Gastroesophageal sphincter (tissue), 4 donors: ENCODE measurements at regions not wholly inside any gene's neighbourhood (a gene's known extent, or its start where the extent isn't known, plus 50 kb on each side); places are given as distances from the start of the nearest gene placed in this dataset.

Experiments
- ATAC-seq: fragments of 150-250 bp; one replicate; pipeline ENCODE4 v1.9.1; 2016; ENCODE audit warnings: mild to moderate bottlenecking, moderate library complexity
- H3K27ac ChIP-seq, 4 donors: fragments of 200-600 bp; sonication (generic) in 3 of 4; 1 replicate in 3 of 4; 2 replicates in 1 of 4; pipeline ENCODE4 v1.5.1; 2016 to 2019
- H3K27me3 ChIP-seq: fragments of 200-600 bp; sonication (generic); one replicate; pipeline ENCODE4 v1.5.1; 2019
- H3K36me3 ChIP-seq, 2 donors: fragments of 200-600 bp; sonication (generic); one replicate each; pipeline ENCODE4 v1.5.1; 2019; ENCODE audit warnings: control low read depth in 1 of 2
- H3K4me1 ChIP-seq, 3 donors: fragments of 200-600 bp; sonication (generic); 1 replicate in 2 of 3; 2 replicates in 1 of 3; pipeline ENCODE4 v1.5.1; 2016 to 2019; ENCODE audit warnings: control low read depth in 2 of 3
- H3K4me3 ChIP-seq, 2 donors: fragments of 200-600 bp; sonication (generic); one replicate each; pipeline ENCODE4 v1.5.1; 2019; ENCODE audit warnings: mild to moderate bottlenecking in 1 of 2, moderate library complexity in 1 of 2
- H3K9me3 ChIP-seq, 3 donors: fragments of 200-600 bp; sonication (generic); one replicate each; pipeline ENCODE4 v1.5.1; 2017 to 2019; ENCODE audit warnings: control low read depth in 2 of 3
- CTCF ChIP-seq, 4 experiments: fragments of 200-600 bp in 2 of 4; fragments of 450-650 bp in 2 of 4; sonication (generic) in 1 of 4; IDR thresholded peaks; one replicate each; pipeline ENCODE4 v1.5.1; 2017 to 2019; ENCODE audit warnings: antibody characterized with exemption in 4 of 4, mild to moderate bottlenecking in 2 of 4, moderate library complexity in 2 of 4
- EP300 ChIP-seq: sonication (generic); formaldehyde crosslinking; IDR thresholded peaks from one replicate; pipeline ENCODE4 v1.6.1; 2017; ENCODE audit warnings: antibody characterized with exemption, mild to moderate bottlenecking
- POLR2A ChIP-seq, 2 donors: fragments of 450-650 bp; IDR thresholded peaks; one replicate each; pipeline ENCODE4 v1.6.1; 2017; ENCODE audit warnings: antibody characterized with exemption in 2 of 2, mild to moderate bottlenecking in 2 of 2, moderate library complexity in 1 of 2
- POLR2AphosphoS5 ChIP-seq: sonication (generic); formaldehyde crosslinking; IDR thresholded peaks from one replicate; pipeline ENCODE4 v1.6.1; 2017; ENCODE audit warnings: antibody characterized with exemption
- WGBS, 2 donors: methylation state at CpG; one replicate each; pipeline ENCODE4 v1.1.5; 2018; ENCODE audit warnings: low coverage in 1 of 2; 5-methylcytosine and 5-hydroxymethylcytosine counted together

- H3K27me3 ChIP-seq, result no peaks in the 10 kb centered on the region
- 64 to 86% methylated on average over 1 of the region's 1 CpG for WGBS, 2 donors
- no peak for TF ChIP-seq EP300
- TF ChIP-seq CTCF (IDR thresholded peaks at IDR 0.05), result no peak
- no peak for TF ChIP-seq POLR2A (IDR thresholded peaks at IDR 0.05)
- TF ChIP-seq POLR2AphosphoS5, result no peak
Measured at GRCh38 chr11:82458147-82458546, 275.5 kb downstream of the FAM181B start.

GRCh38 chr11:82450996-82451395 is 282.7 kb downstream of the FAM181B start:
- Histone ChIP-seq H3K9me3 (no peaks in the 10 kb centered on the region), H3K27ac (no peak overlapping the region), H3K27me3 (no peaks in the 10 kb centered on the region), H3K36me3 (no peaks in the 10 kb centered on the region), H3K4me3 (no peak overlapping the region), H3K4me1 (no peaks in the 10 kb centered on the region)
- TF ChIP-seq POLR2AphosphoS5 (no peak), CTCF (IDR thresholded peaks at IDR 0.05) (no peak), EP300 (no peak), POLR2A (IDR thresholded peaks at IDR 0.05) (no peak)
- no peak for ATAC-seq

More at GRCh38 chr11:82458147-82458546, 275.5 kb downstream of the FAM181B start:
- Histone ChIP-seq H3K9me3 (no peaks in the 10 kb centered on the region), H3K4me1 (no peaks in the 10 kb centered on the region), H3K36me3 (no peaks in the 10 kb centered on the region), H3K4me3 (no peak overlapping the region), H3K27ac (no peak overlapping the region)
- no peak for ATAC-seq

- TF ChIP-seq POLR2AphosphoS5 (no peak), POLR2A (IDR thresholded peaks at IDR 0.05) (no peak), CTCF (IDR thresholded peaks at IDR 0.05) (no peak), EP300 (no peak)
- Histone ChIP-seq H3K9me3 (no peaks in the 10 kb centered on the region), H3K4me3 (no peak overlapping the region), H3K27me3 (peaks cover 5% of the 10 kb centered on the region), H3K4me1 (no peaks in the 10 kb centered on the region), H3K36me3 (no peaks in the 10 kb centered on the region), H3K27ac (no peak overlapping the region)
- ATAC-seq, result no peak
Measured at GRCh38 chr11:82406611-82407010, 327.1 kb downstream of the FAM181B start.

- H3K27ac ChIP-seq, result no peak overlapping the region
- H3K27me3 ChIP-seq, result peaks cover 5% of the 10 kb centered on the region
- no peaks in the 10 kb centered on the region for H3K4me1 ChIP-seq
- TF ChIP-seq EP300 (no peak), POLR2A (IDR thresholded peaks at IDR 0.05) (no peak), CTCF (IDR thresholded peaks at IDR 0.05) (no peak), POLR2AphosphoS5 (no peak)
- H3K4me3 ChIP-seq, result no peak overlapping the region
- 36 to 48% methylated on average over 4 to 5 of the region's 5 CpGs for WGBS, 2 donors
- no peaks in the 10 kb centered on the region for H3K36me3 ChIP-seq
- no peak for ATAC-seq
- no peaks in the 10 kb centered on the region for H3K9me3 ChIP-seq
Measured at GRCh38 chr11:82405421-82405820, 328.2 kb downstream of the FAM181B start.

GRCh38 chr11:82404981-82405380 is 328.7 kb downstream of the FAM181B start:
- Histone ChIP-seq H3K4me1 (no peaks in the 10 kb centered on the region), H3K9me3 (no peaks in the 10 kb centered on the region), H3K4me3 (no peak overlapping the region), H3K27me3 (peaks cover 5% of the 10 kb centered on the region), H3K27ac (no peak overlapping the region), H3K36me3 (no peaks in the 10 kb centered on the region)
- 98 to 100% methylated on average over 3 to 5 of the region's 5 CpGs for WGBS, 2 donors
- ATAC-seq, result no peak
- TF ChIP-seq EP300 (no peak), CTCF (IDR thresholded peaks at IDR 0.05) (no peak), POLR2A (IDR thresholded peaks at IDR 0.05) (no peak), POLR2AphosphoS5 (no peak)
